Neural progenitor cell (in vitro differentiated cells): ENCODE measurements at regions not wholly inside any gene's neighbourhood (a gene's known extent, or its start where the extent isn't known, plus 50 kb on each side); places are given as distances from the start of the nearest gene placed in this dataset.

Experiments used
- DNase-seq: peaks from one replicate; pipeline ENCODE4 v3.0.0-alpha.2; 2016; ENCODE audit warnings: low spot score
- H2AFZ ChIP-seq: fragments of 200-600 bp; sonication (generic); replicated peaks from 2 replicates; pipeline ENCODE4 v1.6.1; 2016; ENCODE audit warnings: antibody characterized with exemption
- H3F3A ChIP-seq: fragments of 200-600 bp; sonication (generic); 2 replicates; pipeline ENCODE4 v1.6.1; 2016; ENCODE audit warnings: antibody characterized with exemption, low read depth
- H3K27ac ChIP-seq: fragments of 200-600 bp; sonication (generic); 2 replicates; pipeline ENCODE4 v1.5.1; 2016; ENCODE audit warnings: mild to moderate bottlenecking
- H3K27me3 ChIP-seq: fragments of 200-600 bp; sonication (generic); 2 replicates; pipeline ENCODE4 v1.6.1; 2016; ENCODE audit warnings: mild to moderate bottlenecking, moderate library complexity
- H3K36me3 ChIP-seq: fragments of 200-600 bp; sonication (generic); 2 replicates; pipeline ENCODE4 v1.5.1; 2016
- H3K4me1 ChIP-seq: fragments of 200-600 bp; sonication (generic); 2 replicates; pipeline ENCODE4 v1.6.1; 2016; ENCODE audit warnings: mixed run types
- H3K4me2 ChIP-seq: fragments of 200-600 bp; sonication (generic); 2 replicates; pipeline ENCODE4 v1.6.1; 2016
- H3K4me3 ChIP-seq: fragments of 200-600 bp; sonication (generic); 2 replicates; pipeline ENCODE4 v1.5.1; 2016
- H3K79me2 ChIP-seq: fragments of 200-600 bp; sonication (generic); 2 replicates; pipeline ENCODE4 v1.6.1; 2016; ENCODE audit warnings: low read depth
- H3K9ac ChIP-seq: fragments of 200-600 bp; sonication (generic); 2 replicates; pipeline ENCODE4 v1.6.1; 2016
- H3K9me3 ChIP-seq: fragments of 200-600 bp; sonication (generic); 2 replicates; pipeline ENCODE4 v1.5.1; 2016; ENCODE audit warnings: low read depth
- H4K20me1 ChIP-seq: fragments of 200-600 bp; sonication (generic); 2 replicates; pipeline ENCODE4 v1.6.1; 2016; ENCODE audit warnings: low read depth
- H3K27ac Mint-ChIP-seq: 3 replicates; pipeline ENCODE4 v1.8.0; 2021; ENCODE audit warnings: mixed read lengths
- H3K27me3 Mint-ChIP-seq: 2 replicates; pipeline ENCODE4 v1.8.0; 2022; ENCODE audit warnings: low read depth, mild to moderate bottlenecking, inconsistent platforms, moderate library complexity, mixed read lengths; ENCODE audit not compliant: insufficient read depth
- H3K36me3 Mint-ChIP-seq: 3 replicates; pipeline ENCODE4 v1.8.0; 2021; ENCODE audit warnings: mixed read lengths
- H3K4me1 Mint-ChIP-seq: 3 replicates; pipeline ENCODE4 v1.8.0; 2021; ENCODE audit warnings: mixed read lengths
- H3K4me3 Mint-ChIP-seq: 3 replicates; pipeline ENCODE4 v1.8.0; 2021; ENCODE audit warnings: mild to moderate bottlenecking, moderate library complexity, mixed read lengths
- H3K9me3 Mint-ChIP-seq: 3 replicates; pipeline ENCODE4 v1.8.0; 2020; ENCODE audit warnings: mixed read lengths
- EZH2 ChIP-seq: fragments of 200-600 bp; sonication (generic); IDR thresholded peaks from 2 replicates; pipeline ENCODE4 v1.6.1; 2017; ENCODE audit warnings: antibody characterized with exemption, mild to moderate bottlenecking, moderate library complexity
- EZH2phosphoT487 ChIP-seq: fragments of 200-600 bp; sonication (generic); IDR thresholded peaks from 2 replicates; pipeline ENCODE4 v1.6.1; 2017; ENCODE audit warnings: antibody characterized with exemption
- TF ChIP-seq, protein P1 (sequence below): fragments of 200-600 bp; sonication (generic); IDR thresholded peaks from 2 replicates; pipeline ENCODE4 v1.5.1; 2017; ENCODE audit warnings: antibody characterized with exemption, mild to moderate bottlenecking

- Histone ChIP-seq H3K4me2 (no peak overlapping the region), H3K27me3 (no peaks in the 10 kb centered on the region), H3F3A (no peaks in the 10 kb centered on the region), H3K4me1 (no peaks in the 10 kb centered on the region), H3K4me3 (no peak overlapping the region), H3K9ac (no peak overlapping the region), H3K27ac (no peak overlapping the region), H3K36me3 (no peaks in the 10 kb centered on the region), H3K9me3 (no peaks in the 10 kb centered on the region), H2AFZ (no peak overlapping the region), H3K79me2 (no peaks in the 10 kb centered on the region), H4K20me1 (no peaks in the 10 kb centered on the region)
- no peaks in the 10 kb centered on the region for H3K36me3 Mint-ChIP-seq
- no peak for DNase-seq
- TF ChIP-seq, protein P1, sequence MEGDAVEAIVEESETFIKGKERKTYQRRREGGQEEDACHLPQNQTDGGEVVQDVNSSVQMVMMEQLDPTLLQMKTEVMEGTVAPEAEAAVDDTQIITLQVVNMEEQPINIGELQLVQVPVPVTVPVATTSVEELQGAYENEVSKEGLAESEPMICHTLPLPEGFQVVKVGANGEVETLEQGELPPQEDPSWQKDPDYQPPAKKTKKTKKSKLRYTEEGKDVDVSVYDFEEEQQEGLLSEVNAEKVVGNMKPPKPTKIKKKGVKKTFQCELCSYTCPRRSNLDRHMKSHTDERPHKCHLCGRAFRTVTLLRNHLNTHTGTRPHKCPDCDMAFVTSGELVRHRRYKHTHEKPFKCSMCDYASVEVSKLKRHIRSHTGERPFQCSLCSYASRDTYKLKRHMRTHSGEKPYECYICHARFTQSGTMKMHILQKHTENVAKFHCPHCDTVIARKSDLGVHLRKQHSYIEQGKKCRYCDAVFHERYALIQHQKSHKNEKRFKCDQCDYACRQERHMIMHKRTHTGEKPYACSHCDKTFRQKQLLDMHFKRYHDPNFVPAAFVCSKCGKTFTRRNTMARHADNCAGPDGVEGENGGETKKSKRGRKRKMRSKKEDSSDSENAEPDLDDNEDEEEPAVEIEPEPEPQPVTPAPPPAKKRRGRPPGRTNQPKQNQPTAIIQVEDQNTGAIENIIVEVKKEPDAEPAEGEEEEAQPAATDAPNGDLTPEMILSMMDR: no peak
- no peak for TF ChIP-seq EZH2phosphoT487
- no peak overlapping the region for H3K27ac Mint-ChIP-seq
- H3K4me3 Mint-ChIP-seq: no peak overlapping the region
- H3K9me3 Mint-ChIP-seq: no peaks in the 10 kb centered on the region
- H3K27me3 Mint-ChIP-seq: no peaks in the 10 kb centered on the region
- no peaks in the 10 kb centered on the region for H3K4me1 Mint-ChIP-seq
Measured at GRCh38 chr1:221606256-221606655, 135.6 kb downstream of the DUSP10 start.

- no peak overlapping the region for H3K4me3 Mint-ChIP-seq
- DNase-seq: no peak
- Histone ChIP-seq H3K79me2 (no peaks in the 10 kb centered on the region), H3K4me3 (no peak overlapping the region), H4K20me1 (no peaks in the 10 kb centered on the region), H2AFZ (no peak overlapping the region), H3K4me2 (no peak overlapping the region), H3K9ac (no peak overlapping the region), H3F3A (no peaks in the 10 kb centered on the region), H3K27ac (no peak overlapping the region), H3K9me3 (no peaks in the 10 kb centered on the region), H3K36me3 (no peaks in the 10 kb centered on the region), H3K4me1 (no peaks in the 10 kb centered on the region), H3K27me3 (no peaks in the 10 kb centered on the region)
- no peaks in the 10 kb centered on the region for H3K4me1 Mint-ChIP-seq
- TF ChIP-seq EZH2phosphoT487: no peak
- TF ChIP-seq, protein P1: no peak
- no peak for TF ChIP-seq EZH2
- H3K27ac Mint-ChIP-seq: no peak overlapping the region
- no peaks in the 10 kb centered on the region for H3K27me3 Mint-ChIP-seq
- no peaks in the 10 kb centered on the region for H3K9me3 Mint-ChIP-seq
- no peaks in the 10 kb centered on the region for H3K36me3 Mint-ChIP-seq
Measured at GRCh38 chr1:221608835-221609320, 133.0 kb downstream of the DUSP10 start.

DNA sequence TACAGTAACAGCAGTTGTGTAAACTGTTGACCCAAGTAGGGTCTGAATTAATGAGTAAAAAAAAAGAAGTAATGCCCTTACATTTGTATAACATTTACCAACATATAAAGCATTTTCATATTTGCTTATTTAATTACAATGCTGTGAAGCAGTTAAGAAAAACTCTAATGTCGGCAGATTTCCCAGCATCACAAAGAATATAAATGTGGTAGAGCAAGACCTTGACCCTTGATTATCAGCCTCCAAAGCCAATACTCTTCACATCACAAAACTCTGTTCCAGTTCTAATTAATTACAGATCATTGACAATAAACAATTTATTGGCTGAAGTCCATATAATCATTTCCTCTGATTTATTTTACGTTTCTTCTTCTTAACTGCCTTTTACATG lies 130.2 kb downstream of the DUSP10 start:
- Mint-ChIP-seq H3K27ac (no peak overlapping the region), H3K4me1 (no peaks in the 10 kb centered on the region)
- DNase-seq: no peak

More for the DNA sequence above, 130.2 kb downstream of the DUSP10 start:
- Histone ChIP-seq H3F3A (no peaks in the 10 kb centered on the region), H3K4me3 (no peak overlapping the region), H3K79me2 (no peaks in the 10 kb centered on the region), H3K4me2 (no peak overlapping the region), H3K27me3 (no peaks in the 10 kb centered on the region), H3K9ac (no peak overlapping the region), H3K36me3 (no peaks in the 10 kb centered on the region), H3K27ac (no peak overlapping the region), H3K4me1 (no peaks in the 10 kb centered on the region), H2AFZ (no peak overlapping the region), H4K20me1 (no peaks in the 10 kb centered on the region), H3K9me3 (no peaks in the 10 kb centered on the region)
- Mint-ChIP-seq H3K27me3 (no peaks in the 10 kb centered on the region), H3K36me3 (no peaks in the 10 kb centered on the region), H3K9me3 (no peaks in the 10 kb centered on the region), H3K4me3 (no peak overlapping the region)
- no peak for TF ChIP-seq EZH2phosphoT487
- TF ChIP-seq, protein P1: no peak
- TF ChIP-seq EZH2: no peak
